OCI-LY7 (cell line): ENCODE measurements at regions not wholly inside any gene's neighbourhood (a gene's known extent, or its start where the extent isn't known, plus 50 kb on each side); places are given as distances from the start of the nearest gene placed in this dataset.

Experiments
- EZH2phosphoT487 ChIP-seq: fragments of 200-600 bp; sonication (generic); IDR thresholded peaks from 2 replicates; pipeline ENCODE4 v1.6.1; 2018; ENCODE audit warnings: low read depth, borderline replicate concordance, mild to moderate bottlenecking, mixed run types, antibody characterized with exemption, low read length, moderate library complexity, mixed read lengths
- TF ChIP-seq, protein P1 (sequence below): fragments of 200-600 bp; sonication (generic); conservative IDR thresholded peaks from 2 replicates; pipeline ENCODE4 v1.5.1; 2014; ENCODE audit warnings: mild to moderate bottlenecking, antibody characterized with exemption, low read length, moderate library complexity, mixed read lengths

- TF ChIP-seq, protein P1, sequence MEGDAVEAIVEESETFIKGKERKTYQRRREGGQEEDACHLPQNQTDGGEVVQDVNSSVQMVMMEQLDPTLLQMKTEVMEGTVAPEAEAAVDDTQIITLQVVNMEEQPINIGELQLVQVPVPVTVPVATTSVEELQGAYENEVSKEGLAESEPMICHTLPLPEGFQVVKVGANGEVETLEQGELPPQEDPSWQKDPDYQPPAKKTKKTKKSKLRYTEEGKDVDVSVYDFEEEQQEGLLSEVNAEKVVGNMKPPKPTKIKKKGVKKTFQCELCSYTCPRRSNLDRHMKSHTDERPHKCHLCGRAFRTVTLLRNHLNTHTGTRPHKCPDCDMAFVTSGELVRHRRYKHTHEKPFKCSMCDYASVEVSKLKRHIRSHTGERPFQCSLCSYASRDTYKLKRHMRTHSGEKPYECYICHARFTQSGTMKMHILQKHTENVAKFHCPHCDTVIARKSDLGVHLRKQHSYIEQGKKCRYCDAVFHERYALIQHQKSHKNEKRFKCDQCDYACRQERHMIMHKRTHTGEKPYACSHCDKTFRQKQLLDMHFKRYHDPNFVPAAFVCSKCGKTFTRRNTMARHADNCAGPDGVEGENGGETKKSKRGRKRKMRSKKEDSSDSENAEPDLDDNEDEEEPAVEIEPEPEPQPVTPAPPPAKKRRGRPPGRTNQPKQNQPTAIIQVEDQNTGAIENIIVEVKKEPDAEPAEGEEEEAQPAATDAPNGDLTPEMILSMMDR = no peak
- no peak for TF ChIP-seq EZH2phosphoT487
Observed at GRCh38 chr2:603427-603826, 73.8 kb downstream of the TMEM18 start.
